ENCODE measurements at regions not wholly inside any gene's neighbourhood (a gene's known extent, or its start where the extent isn't known, plus 50 kb on each side); places are given as distances from the start of the nearest gene placed in this dataset.
"Not testable (repeated sequence)": the region's sequence is repeated elsewhere in the genome, so short reads cannot be mapped to it uniquely, and the experiment has no call there.

- DNase-seq (ENCODE audit: low spot score): no peak
Observed at GRCh38 chr18:28777756-28778155, 600.8 kb upstream of the CDH2 start.

- no peak for DNase-seq (ENCODE audit: low spot score)
Observed at GRCh38 chr18:28771849-28772248, 594.9 kb upstream of the CDH2 start.

- DNase-seq (ENCODE audit: low spot score): peak; percentile 29
Observed at GRCh38 chr18:28768791-28769768, 592.1 kb upstream of the CDH2 start.

- peak; percentile 48 for DNase-seq (ENCODE audit: low spot score)
Observed at GRCh38 chr18:28767727-28768211, 590.8 kb upstream of the CDH2 start.

GRCh38 chr18:28767201-28767600, 590.3 kb upstream of the CDH2 start:
- no peak for DNase-seq (ENCODE audit: low spot score)

- DNase-seq (ENCODE audit: low spot score): no peak
Observed at GRCh38 chr18:28766721-28767120, 589.8 kb upstream of the CDH2 start.

- DNase-seq (ENCODE audit: low spot score): no peak
Observed at GRCh38 chr18:28766027-28766426, 589.1 kb upstream of the CDH2 start.

GRCh38 chr18:28760299-28760698, 583.4 kb upstream of the CDH2 start:
- no peak for DNase-seq (ENCODE audit: low spot score)

GRCh38 chr18:28757466-28758008, 580.6 kb upstream of the CDH2 start:
- DNase-seq (ENCODE audit: low spot score): no peak

GRCh38 chr18:28743115-28743514, 566.2 kb upstream of the CDH2 start:
- no peak for DNase-seq (ENCODE audit: low spot score)

GRCh38 chr18:28740575-28740974, 563.6 kb upstream of the CDH2 start:
- DNase-seq (ENCODE audit: low spot score): no peak

GRCh38 chr18:28736951-28737350, 560.0 kb upstream of the CDH2 start:
- DNase-seq (ENCODE audit: low spot score): no peak

GRCh38 chr18:28736223-28736622, 559.3 kb upstream of the CDH2 start:
- DNase-seq (ENCODE audit: low spot score): no peak

- DNase-seq (ENCODE audit: low spot score): peak; percentile 68
Observed at GRCh38 chr18:28735731-28736130, 558.8 kb upstream of the CDH2 start.

- peak; percentile 20 for DNase-seq (ENCODE audit: low spot score)
Observed at GRCh38 chr18:28729321-28729720, 552.4 kb upstream of the CDH2 start.

- DNase-seq (ENCODE audit: low spot score): peak; percentile 43
Observed at GRCh38 chr18:28728891-28729290, 552.0 kb upstream of the CDH2 start.

GRCh38 chr18:28727189-28727588, 550.3 kb upstream of the CDH2 start:
- DNase-seq (ENCODE audit: low spot score): not testable (repeated sequence)

GRCh38 chr18:28725876-28726275, 548.9 kb upstream of the CDH2 start:
- DNase-seq (ENCODE audit: low spot score): no peak

GRCh38 chr18:28723506-28723905, 546.6 kb upstream of the CDH2 start:
- DNase-seq (ENCODE audit: low spot score): no peak

- no peak for DNase-seq (ENCODE audit: low spot score)
Observed at GRCh38 chr18:28718696-28719095, 541.8 kb upstream of the CDH2 start.

GRCh38 chr18:28716338-28716737, 539.4 kb upstream of the CDH2 start:
- DNase-seq (ENCODE audit: low spot score): no peak

GRCh38 chr18:28715206-28715605, 538.3 kb upstream of the CDH2 start:
- DNase-seq (ENCODE audit: low spot score): no peak

- no peak for DNase-seq (ENCODE audit: low spot score)
Observed at GRCh38 chr18:28714498-28714897, 537.6 kb upstream of the CDH2 start.

Measured in GM03348 (cell line).